Uterus (tissue), 2 donors: ENCODE measurements at regions not wholly inside any gene's neighbourhood (a gene's known extent, or its start where the extent isn't known, plus 50 kb on each side); places are given as distances from the start of the nearest gene placed in this dataset.

Experiments
- POLR2A ChIP-seq, 2 donors: fragments of 450-650 bp; IDR thresholded peaks; one replicate each; pipeline ENCODE4 v1.6.1; 2016; ENCODE audit warnings: antibody characterized with exemption in 2 of 2, mild to moderate bottlenecking in 1 of 2, moderate library complexity in 1 of 2
- TF ChIP-seq, protein P1 (sequence below), 4 experiments: fragments of 200-600 bp in 2 of 4; fragments of 450-650 bp in 2 of 4; sonication (generic) in 2 of 4; IDR thresholded peaks; one replicate each; pipeline ENCODE4 v1.5.1; 2016 to 2019; ENCODE audit warnings: antibody characterized with exemption in 4 of 4, mild to moderate bottlenecking in 2 of 4, moderate library complexity in 1 of 4

DNA sequence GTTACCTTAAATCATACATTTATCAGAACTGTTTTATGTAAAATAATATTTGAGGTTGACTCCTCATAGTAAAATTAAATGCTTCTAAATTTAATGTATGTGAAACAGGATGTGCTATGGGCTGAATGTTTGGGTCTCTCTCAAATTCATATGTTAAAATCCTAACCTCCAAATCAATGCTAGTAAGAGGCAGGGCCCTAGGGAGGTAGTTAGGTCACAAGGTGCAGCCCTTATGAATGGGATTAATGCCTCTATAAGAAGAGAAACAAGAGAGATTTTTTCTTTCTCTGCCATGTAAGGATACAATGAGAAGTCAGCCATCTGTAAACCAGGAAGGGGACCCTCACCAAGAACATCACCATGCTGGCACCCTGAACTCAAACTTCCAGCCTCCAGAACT is 67.2 kb upstream of the ETAA1 start:
- TF ChIP-seq, protein P1, sequence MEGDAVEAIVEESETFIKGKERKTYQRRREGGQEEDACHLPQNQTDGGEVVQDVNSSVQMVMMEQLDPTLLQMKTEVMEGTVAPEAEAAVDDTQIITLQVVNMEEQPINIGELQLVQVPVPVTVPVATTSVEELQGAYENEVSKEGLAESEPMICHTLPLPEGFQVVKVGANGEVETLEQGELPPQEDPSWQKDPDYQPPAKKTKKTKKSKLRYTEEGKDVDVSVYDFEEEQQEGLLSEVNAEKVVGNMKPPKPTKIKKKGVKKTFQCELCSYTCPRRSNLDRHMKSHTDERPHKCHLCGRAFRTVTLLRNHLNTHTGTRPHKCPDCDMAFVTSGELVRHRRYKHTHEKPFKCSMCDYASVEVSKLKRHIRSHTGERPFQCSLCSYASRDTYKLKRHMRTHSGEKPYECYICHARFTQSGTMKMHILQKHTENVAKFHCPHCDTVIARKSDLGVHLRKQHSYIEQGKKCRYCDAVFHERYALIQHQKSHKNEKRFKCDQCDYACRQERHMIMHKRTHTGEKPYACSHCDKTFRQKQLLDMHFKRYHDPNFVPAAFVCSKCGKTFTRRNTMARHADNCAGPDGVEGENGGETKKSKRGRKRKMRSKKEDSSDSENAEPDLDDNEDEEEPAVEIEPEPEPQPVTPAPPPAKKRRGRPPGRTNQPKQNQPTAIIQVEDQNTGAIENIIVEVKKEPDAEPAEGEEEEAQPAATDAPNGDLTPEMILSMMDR (IDR thresholded peaks at IDR 0.05), result no peak
- no peak for TF ChIP-seq POLR2A (IDR thresholded peaks at IDR 0.05)
